Omental fat pad (tissue), 3 donors: ENCODE measurements at regions not wholly inside any gene's neighbourhood (a gene's known extent, or its start where the extent isn't known, plus 50 kb on each side); places are given as distances from the start of the nearest gene placed in this dataset.

Experiments used
- ATAC-seq: fragments of 150-250 bp; one replicate; pipeline ENCODE4 v1.9.1; 2016; ENCODE audit warnings: mild to moderate bottlenecking, moderate library complexity; ENCODE audit not compliant: low FRiP score
- DNase-seq: peaks from one replicate; pipeline ENCODE4 v3.0.0-alpha.2; 2019; ENCODE audit warnings: low spot score
- CTCF ChIP-seq, 3 donors: fragments of 450-650 bp; IDR thresholded peaks; one replicate each; pipeline ENCODE4 v1.5.1; 2016 to 2017; ENCODE audit warnings: antibody characterized with exemption in 3 of 3, mild to moderate bottlenecking in 3 of 3, moderate library complexity in 2 of 3

- TF ChIP-seq CTCF (IDR thresholded peaks at IDR 0.05) = no peak
- no peak for DNase-seq
- ATAC-seq = no peak
Observed at GRCh38 chr2:185240796-185241195, 497.8 kb upstream of the FSIP2 start.

GRCh38 chr2:185241556-185241955 is 497.0 kb upstream of the FSIP2 start:
- no peak for ATAC-seq
- DNase-seq = no peak
- TF ChIP-seq CTCF (IDR thresholded peaks at IDR 0.05) = no peak

GRCh38 chr2:185242462-185242861 is 496.1 kb upstream of the FSIP2 start:
- ATAC-seq = no peak
- no peak for DNase-seq
- TF ChIP-seq CTCF (IDR thresholded peaks at IDR 0.05) = no peak

GRCh38 chr2:185245216-185245615 is 493.4 kb upstream of the FSIP2 start:
- TF ChIP-seq CTCF (IDR thresholded peaks at IDR 0.05) = no peak
- DNase-seq = no peak
- ATAC-seq = no peak

GRCh38 chr2:185245806-185246205 is 492.8 kb upstream of the FSIP2 start:
- no peak for ATAC-seq
- TF ChIP-seq CTCF (IDR thresholded peaks at IDR 0.05) = no peak
- DNase-seq = no peak

- ATAC-seq (no peak), DNase-seq (no peak)
- no peak for TF ChIP-seq CTCF (IDR thresholded peaks at IDR 0.05)
Observed at GRCh38 chr2:185246717-185247116, 491.9 kb upstream of the FSIP2 start.

- no peak for ATAC-seq
- TF ChIP-seq CTCF (IDR thresholded peaks at IDR 0.05) = no peak
- no peak for DNase-seq
Observed at GRCh38 chr2:185255566-185255965, 483.0 kb upstream of the FSIP2 start.
